Gastroesophageal sphincter (tissue), 3 donors: ENCODE measurements at regions not wholly inside any gene's neighbourhood (a gene's known extent, or its start where the extent isn't known, plus 50 kb on each side); places are given as distances from the start of the nearest gene placed in this dataset.

Experiments
- POLR2A ChIP-seq, 2 donors: fragments of 450-650 bp; IDR thresholded peaks; one replicate each; pipeline ENCODE4 v1.6.1; 2017; ENCODE audit warnings: antibody characterized with exemption in 2 of 2, mild to moderate bottlenecking in 2 of 2, moderate library complexity in 1 of 2
- POLR2AphosphoS5 ChIP-seq: sonication (generic); formaldehyde crosslinking; IDR thresholded peaks from one replicate; pipeline ENCODE4 v1.6.1; 2017; ENCODE audit warnings: antibody characterized with exemption
- TF ChIP-seq, protein P1 (sequence below), 4 experiments: fragments of 200-600 bp in 2 of 4; fragments of 450-650 bp in 2 of 4; sonication (generic) in 1 of 4; IDR thresholded peaks; one replicate each; pipeline ENCODE4 v1.5.1; 2017 to 2019; ENCODE audit warnings: antibody characterized with exemption in 4 of 4, mild to moderate bottlenecking in 2 of 4, moderate library complexity in 2 of 4

DNA sequence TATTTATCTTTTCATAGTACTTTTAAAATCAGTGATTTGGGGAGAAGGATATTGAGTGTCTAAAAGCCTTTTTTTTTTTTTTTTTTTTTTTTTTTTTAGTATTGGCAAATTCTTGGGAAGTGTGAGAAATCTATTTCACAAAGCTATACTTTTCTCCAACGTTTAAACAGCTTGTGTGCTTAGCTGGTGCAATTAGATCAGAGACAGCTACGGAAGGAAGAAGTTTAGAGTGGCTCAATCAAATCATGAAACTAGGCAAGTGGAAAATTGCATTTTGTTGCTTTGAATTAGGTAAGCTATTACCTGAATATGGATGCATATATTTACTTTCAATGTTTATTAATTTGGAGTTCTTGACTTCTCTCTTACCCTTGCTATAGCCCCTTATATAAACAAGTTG is 1001.9 kb downstream of the PDHA2 start:
- TF ChIP-seq, protein P1, sequence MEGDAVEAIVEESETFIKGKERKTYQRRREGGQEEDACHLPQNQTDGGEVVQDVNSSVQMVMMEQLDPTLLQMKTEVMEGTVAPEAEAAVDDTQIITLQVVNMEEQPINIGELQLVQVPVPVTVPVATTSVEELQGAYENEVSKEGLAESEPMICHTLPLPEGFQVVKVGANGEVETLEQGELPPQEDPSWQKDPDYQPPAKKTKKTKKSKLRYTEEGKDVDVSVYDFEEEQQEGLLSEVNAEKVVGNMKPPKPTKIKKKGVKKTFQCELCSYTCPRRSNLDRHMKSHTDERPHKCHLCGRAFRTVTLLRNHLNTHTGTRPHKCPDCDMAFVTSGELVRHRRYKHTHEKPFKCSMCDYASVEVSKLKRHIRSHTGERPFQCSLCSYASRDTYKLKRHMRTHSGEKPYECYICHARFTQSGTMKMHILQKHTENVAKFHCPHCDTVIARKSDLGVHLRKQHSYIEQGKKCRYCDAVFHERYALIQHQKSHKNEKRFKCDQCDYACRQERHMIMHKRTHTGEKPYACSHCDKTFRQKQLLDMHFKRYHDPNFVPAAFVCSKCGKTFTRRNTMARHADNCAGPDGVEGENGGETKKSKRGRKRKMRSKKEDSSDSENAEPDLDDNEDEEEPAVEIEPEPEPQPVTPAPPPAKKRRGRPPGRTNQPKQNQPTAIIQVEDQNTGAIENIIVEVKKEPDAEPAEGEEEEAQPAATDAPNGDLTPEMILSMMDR (IDR thresholded peaks at IDR 0.05): no peak
- no peak for TF ChIP-seq POLR2AphosphoS5
- TF ChIP-seq POLR2A (IDR thresholded peaks at IDR 0.05): no peak
